ENCODE measurements at regions not wholly inside any gene's neighbourhood (a gene's known extent, or its start where the extent isn't known, plus 50 kb on each side); places are given as distances from the start of the nearest gene placed in this dataset.

DNA sequence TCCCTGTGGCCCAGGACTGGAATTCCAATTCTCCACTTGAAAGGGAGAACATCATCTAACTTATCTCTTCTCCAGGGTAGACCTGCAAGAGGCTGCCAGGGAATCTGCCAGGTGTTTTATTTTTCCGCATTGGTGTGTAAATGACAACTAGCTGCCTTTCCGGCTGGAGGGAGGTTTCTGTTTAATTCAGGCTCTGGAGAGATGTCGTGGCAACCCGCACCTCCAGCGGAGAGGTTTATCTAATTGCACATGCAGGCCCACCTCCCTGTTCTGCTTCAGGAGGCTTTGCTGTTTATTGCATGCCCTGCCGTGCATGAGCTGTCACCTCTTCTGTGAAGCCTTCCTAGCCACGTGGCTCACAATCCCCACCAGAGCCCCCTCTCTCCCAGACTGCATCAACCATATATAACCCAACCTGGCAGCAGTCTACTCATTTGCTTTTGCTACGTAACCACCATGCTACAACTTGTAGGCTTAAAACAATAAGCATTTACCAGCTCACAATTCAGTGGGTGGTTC, 151.6 kb downstream of the C1orf94 start:
- peak in 2 of 58 donors; percentile 12 to 21 for DNase-seq

DNA sequence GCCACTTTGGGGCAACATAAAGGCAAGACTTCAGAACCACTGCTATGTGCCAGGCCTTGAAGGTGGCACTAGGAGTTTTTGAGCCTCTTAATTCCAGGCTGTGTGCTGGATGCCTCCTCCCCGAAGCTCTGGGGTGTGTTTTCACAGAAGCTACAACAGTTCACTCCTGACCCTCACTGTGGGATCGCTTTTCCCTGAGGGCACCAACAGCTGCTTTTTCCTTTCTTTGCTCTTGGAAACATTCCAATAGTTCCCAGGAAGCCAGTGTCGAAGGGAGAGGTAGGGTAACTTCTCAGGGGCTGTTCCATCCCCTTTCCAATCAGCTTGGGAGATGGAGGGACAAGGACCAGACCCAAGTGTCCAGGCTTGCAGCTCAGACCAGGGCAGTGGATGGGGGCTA, 153.4 kb downstream of the C1orf94 start:
- no peak for DNase-seq

DNA sequence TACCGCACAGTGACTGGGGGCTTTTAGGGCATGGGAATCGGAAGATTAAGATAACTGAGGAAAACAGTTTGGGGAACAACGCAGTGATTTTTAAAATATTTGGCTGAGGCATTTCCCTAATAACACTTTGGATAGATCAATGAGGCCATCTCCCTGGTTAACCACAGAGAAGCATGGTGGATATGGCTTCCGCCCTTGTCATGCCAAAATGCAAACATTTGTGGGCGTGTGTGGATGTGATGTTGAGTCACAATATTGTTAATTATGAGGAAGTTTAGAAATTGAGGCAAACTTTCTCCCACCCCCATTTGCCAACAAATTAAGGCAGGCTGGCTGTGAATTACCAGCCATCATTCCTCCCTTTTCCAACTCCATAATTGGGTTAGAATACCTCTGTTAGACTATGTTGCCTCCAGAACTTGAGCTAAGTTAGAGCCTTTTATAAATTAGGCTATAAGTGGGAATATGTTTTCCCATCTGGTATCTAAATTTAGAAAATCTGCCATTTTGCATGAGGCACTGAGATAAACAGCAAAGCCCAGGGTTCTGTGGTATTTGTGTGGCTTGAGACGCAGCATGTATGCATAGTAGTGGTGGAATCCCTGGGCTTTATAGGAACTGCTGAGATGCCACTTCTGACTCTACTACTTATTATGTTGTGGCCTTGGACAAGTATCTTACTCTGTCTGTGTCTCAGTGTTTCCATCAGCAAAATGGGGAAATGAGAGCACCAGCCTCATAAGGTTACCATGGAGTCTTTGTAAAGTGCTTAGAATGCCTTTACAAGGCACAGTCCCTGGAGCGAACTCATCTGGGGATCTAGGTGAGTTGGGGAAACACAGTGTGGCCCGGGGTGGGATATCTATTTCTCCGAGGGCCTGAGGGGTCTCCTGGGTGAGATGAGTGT, 154.6 kb downstream of the C1orf94 start:
- no peak for DNase-seq

DNA sequence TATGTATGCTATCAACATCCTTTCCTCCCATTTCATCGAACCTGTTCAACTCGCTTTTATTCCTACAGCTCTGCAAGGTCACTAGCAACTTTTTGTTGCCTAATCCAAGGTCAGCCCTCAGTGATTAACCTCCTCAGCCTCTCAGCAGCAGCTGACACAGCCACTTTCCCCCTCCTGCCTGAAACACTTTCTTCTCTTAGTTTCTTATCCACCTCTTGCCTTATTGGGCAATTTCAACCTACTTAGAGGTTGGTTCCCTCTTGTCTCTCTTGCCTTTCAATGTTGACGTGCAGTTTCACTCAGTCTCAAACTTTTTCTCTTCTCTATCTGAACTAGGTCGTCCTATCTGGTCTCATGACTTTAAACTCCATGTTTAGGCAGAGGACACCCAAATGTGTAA, 156.3 kb downstream of the C1orf94 start:
- DNase-seq = no peak

DNA sequence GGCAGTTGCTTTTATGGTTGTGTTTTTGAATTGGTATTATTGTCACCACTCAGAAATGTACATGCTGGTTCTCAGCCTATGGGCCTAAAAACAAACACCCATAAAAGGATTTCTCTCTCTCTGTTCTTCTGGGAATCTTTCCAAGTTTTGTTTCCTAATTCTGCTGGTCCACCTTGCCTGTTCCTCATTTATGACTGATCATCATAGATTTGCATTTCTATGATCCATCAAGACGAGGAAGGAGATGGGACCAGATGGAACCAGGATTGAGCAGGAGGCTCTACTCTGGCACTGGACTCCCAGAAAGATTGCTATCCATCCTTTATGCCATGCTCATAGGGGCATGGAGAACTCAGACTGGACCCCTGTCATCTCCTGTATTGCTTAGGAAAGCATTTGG, 162.2 kb downstream of the C1orf94 start:
- no peak for DNase-seq

DNA sequence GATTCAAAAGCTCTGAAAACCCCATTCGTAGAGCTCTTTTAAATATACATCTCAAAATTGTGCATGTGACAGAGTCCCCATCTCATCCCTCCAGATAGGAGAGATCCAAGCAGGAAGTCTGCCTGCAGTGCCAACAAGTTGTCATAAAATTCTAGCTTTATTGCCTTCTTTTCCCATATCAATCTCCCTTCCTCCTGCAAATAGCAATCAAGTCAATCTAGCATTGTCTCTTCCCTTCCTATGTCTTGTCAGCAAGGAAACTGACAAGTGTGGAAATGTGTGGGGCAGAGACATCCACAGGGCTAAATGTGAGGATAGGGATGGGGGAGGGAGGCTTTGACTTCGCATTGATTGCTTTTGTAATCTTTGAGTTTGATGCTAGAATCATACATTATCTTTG, 165.2 kb downstream of the C1orf94 start:
- no peak for DNase-seq

DNA sequence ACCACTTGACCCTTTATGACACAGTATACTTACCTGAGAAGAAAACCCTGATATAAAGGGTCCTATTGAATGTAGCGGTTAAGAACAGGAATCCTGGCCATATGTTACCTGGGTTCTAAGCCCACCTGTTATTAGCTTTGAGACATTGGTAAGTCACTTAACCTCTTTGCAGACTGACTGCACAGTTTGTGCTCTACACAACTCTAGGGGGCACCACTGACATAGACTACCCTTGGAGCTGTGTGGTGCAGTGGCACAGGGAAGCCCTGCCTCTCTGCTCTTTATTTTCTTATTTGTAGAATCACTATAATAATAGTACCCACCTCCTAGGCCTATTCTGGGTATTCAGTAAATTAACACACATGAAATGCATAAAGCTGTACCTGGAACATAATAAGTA, 165.6 kb downstream of the C1orf94 start:
- DNase-seq = no peak

DNA sequence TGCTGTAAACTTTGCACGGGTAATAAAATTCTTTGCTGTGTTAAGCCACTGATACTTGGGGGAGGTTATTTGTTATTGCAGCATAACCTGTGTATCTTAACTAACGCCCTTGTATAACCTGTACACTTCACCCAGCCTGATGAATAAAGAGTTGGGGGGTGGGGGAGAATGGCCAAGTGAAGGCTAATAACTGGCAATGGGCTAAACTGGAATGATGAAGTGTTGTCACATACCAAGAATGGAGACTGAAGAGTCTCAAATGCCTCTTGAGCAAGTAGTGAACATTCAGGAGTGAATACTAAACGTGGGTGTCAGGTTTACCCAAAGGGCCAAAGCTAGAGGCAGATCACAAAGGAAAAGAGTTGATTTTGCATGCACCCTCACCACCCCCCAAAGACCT, 169.4 kb downstream of the C1orf94 start:
- DNase-seq = no peak

DNA sequence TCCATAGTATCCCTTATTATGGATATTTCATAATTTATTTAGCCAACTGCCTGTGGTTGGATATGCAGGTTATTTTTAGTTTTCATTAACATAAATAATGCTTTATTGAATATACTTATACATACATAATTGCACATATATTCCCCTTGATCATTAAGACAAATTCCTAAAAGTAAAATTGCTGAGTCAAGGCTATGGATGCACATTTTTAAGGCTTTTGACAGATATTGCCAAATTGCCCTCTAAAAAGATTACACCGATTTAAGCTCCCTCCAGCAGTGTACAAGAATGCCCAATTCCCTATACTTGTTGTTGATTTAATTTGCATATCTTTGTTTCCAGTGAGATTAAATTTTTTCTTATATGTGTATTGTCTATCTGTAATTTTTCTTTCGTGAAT, 176.7 kb downstream of the C1orf94 start:
- DNase-seq = no peak

DNA sequence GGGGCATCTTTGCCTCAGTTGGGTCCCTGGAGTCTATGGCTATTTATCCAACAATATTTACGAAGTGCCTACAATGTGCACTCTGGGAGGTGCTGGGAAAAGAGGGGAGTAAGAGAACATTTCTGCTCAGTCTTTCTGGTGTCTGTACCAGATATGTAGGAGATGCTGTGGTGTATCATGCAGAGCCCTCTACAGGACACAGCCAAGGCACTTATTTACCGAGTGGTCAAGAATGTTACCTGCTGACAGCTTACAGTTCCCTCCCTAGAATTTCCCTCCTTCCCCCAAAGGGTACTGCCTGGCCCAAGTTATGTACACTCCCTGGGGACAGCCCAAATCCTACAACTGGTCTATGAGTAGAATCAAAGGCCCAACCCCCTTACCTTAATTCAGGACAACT, 177.7 kb downstream of the C1orf94 start:
- no peak for DNase-seq

DNA sequence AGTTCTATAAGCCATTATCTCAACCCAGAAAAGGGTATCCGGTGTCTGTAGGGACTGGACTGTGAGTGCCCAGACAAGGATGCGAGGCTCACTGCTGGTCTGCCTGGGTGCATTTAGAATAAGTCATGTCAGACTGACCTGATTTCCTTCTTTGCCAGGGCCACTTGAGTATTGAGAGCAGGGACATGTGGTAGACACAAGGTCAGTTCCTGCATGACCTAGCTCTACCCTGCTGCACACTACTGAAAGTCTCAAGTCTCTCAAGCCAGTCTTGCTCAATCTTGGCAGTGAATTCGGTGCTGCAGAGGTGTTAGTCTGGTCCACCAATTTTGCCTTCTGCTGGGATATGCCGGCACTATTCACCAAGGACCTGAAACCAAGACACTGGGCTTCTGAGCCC, 180.1 kb downstream of the C1orf94 start:
- DNase-seq = no peak

DNA sequence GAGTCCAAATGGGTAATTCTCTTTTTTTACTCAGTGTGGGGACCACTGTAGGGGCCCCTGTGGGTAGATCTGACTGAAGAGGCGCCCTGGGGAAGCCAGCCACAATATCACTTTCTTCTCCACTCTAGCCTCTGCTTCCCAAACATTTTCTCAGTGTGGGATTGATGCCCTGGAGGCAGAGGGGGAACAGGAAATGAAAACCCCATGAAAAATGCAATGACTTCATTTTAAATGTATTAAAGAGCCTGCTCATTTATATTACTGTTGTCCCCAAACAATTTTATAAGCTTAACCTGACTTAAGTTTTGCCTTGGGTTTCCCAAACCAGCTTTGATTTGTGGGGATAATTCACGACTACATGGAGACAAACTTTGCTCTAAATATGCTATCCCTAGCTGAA, 181.9 kb downstream of the C1orf94 start:
- DNase-seq = no peak

DNA sequence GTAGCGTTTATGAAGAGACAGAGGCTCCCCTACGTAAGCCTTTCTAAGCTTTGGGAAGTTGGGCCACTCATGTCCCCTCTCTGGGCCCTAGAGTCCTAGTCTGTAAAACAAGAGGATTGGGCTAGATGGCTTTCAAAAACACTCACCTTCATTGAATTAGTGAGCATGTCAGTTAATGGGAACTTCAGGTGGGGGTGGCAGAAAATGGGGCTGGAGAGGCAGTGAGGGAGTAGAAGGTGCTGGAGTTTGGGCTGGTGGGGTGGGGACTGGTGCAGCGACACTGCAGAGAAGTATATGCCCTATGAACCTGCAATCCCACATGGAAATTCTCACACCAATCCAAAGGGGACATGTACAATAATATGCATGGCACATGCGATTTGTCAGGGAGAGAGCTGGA, 182.7 kb downstream of the C1orf94 start:
- DNase-seq = no peak

DNA sequence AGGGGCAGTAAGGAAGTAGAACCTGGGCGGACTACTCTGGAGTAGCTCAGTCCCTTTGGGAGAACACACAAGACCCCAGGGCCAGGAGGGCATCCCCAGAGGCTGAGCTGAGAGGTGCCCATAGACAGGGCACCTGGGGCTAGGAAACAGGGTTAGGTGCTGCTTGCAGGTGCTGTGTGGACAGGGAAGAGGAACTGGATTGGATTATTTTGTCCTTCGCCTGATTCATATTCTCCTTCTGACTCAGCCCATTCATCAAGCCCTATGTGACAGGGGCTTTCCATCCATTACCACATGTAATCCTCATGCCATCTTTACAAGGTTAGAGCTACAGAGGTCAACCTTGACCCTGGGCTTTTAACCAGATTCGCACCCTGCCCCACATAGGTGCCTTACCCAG, 183.9 kb downstream of the C1orf94 start:
- no peak for DNase-seq

DNA sequence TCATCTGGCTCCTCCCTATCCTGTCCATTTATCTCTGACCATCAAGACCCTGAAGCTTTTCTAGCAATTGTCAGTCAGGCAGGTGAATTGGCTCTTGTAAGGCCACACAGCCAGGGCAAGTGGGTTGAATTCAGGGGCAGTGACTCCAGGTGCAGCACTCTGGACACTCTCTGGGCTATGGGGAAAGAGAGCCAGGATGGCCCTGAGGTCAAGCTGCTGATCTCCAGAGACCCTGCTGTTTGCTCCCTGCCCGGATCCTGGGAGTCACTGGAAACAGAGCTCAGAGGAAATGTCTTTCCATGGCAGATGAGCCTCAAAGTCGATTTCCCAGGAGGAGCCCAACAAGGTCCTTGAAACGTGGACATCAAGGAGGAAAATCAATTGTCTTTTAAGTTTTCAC, 184.4 kb downstream of the C1orf94 start:
- no peak for DNase-seq

DNA sequence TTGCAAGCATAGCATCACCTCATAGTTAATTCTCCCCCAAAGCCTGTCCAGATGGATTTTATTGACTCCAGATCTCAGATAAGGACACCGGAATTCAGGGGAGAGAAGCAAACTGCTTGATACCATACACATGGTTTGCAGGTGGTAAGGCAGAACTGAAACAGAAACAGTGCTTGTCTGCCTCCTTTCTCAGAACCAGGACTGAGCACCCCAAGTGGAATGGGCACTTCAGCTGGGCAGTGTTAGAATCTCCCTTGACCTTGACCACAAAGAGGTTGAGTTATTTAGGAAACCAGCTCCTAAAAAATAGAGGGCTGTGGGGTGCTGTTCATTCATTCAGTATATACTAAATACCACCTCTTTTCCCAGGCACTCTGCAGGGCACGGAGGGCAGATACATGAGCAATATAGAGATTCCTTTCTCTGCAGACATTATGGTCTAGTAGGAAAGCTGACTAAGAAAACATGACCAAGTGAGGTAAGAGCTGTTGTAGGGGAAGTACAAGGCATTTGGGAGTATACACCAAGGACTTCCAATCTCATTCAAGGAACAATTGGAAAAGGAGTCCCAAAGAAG, 185.2 kb downstream of the C1orf94 start:
- DNase-seq = no peak

DNA sequence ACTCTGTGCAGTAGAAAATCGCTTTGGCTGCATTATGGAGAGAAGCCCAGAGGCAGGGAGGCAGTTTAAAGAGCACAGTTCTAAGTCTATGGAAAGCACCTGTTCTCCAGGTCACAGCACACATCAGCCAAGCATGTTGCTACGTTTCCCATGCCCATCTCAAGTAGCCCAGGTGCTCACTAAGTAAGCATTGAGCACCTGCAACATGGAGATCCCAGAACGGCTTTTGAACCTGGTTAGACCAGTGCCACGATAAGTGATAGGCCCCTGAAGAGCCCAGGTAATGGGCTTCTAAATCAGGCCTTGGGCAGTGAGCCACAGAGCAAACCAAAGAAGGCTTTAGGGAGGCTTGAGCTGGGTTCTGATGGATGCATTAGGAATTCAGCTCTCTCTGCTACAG, 186.2 kb downstream of the C1orf94 start:
- DNase-seq = no peak

DNA sequence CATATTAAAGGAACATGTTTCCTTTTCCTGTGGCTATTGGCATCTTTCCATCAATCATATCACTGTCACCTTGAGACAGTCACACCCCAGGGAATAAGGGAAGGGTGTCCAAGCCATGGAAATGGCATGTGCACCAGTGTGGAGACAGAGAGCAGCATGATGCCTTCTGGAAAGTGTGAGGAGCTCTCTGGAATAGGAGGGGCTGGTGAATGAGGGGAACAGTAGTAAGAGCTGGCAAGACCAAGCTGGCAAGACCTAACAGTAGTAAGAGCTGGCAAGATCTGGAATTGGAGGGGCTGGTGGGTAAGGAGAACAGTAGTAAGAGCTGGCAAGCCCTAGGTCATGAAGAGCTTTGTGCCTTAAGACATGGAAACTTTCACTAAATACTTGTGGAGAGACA, 186.7 kb downstream of the C1orf94 start:
- DNase-seq = no peak

DNA sequence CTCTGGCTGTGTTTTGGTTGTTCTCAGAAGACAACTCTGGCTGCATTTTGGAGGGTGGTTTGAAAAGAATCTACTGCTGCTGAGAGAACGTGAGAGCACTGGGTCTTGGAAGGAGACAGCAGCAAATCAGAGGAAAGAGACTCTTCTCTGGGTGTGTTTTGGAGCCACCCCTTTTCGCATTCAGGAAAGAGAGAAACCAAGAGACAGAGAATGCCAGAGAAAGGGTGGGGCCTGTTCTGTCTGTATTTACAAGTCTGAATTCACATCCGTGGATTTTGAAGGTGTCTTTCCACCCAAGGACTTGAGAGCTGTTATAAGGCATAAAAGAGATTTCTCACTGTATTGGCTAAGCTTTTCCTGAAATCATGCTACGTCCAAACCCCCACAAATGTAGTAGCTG, 187.2 kb downstream of the C1orf94 start:
- DNase-seq = no peak

DNA sequence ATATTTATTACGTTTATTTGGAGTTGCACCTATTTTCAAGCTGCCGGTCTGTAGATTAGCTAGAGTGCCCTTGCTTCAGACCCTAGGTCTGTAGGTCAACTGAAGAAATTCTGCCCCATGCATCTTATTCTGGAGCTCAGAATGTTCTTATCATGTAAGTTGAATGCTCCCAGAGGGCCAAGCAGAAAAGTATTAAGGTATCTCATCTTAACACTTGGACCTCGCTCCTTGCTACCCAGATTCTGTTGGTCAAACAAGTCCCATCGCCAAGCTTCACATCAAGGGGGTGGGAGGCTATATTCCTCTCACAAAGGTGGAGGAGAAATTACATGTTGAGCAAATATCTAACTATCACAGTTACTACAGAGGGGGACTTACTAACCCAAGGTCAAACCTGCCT, 187.7 kb downstream of the C1orf94 start:
- DNase-seq = no peak

DNA sequence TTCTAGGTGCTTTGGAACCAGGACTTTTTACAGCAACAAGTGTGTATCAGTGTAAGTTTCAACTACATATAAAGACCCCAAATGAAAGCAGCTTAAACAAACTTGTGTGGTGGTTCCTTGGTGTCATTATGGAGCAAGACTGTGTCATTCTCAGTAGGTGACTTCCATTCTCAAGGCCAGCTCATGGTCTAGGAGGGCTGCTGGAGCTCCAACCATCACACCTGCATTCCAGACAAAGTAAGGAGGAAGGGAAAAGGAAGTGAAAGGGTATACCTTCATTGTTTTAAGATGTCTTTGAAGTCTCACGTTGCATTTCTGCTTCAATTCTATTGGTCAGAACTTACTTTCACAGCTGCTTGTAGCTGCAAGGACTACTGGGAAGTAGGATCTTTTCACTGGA, 188.6 kb downstream of the C1orf94 start:
- no peak for DNase-seq

DNA sequence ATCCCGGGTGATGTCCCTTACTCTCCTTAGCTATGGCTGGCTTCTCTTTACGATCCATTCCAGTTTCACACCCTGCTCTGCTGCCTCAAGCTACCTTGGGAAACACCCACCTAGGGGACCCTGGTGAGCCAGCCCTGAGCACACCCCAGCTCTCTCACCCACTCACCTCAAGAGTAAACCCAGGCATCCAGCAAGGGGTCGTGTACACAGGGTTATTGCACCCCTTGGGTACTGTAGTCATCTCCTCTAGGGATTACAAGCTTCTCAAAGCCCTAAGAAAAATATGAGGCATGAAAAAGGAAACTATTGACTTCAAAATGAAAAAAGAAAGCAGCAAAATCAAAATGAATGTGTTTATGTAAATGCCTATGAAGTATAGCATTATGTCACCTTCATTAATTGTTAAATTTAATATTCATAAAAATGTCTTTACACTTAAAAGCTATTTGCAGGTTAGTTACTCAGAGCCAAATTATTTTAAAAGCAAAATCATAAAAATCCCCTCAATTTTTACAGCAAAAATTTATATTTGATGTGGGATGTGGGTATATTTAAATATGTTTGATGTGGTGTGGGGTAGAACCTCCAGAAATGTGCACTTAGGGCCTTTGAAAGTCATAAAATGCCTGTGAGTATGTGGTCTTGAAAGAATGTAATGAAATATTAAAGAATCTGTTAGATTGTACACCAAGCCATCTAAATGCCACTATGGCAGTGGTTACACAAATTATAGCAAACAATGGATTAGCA, 190.3 kb downstream of the C1orf94 start:
- no peak for DNase-seq

Data from anterior cingulate cortex (tissue), 58 donors.